NCI-H2081 (cell line): ENCODE measurements at regions not wholly inside any gene's neighbourhood (a gene's known extent, or its start where the extent isn't known, plus 50 kb on each side); places are given as distances from the start of the nearest gene placed in this dataset.

Experiments
- DNase-seq, 2 experiments: peaks; one replicate each; lab custom pipeline; 2025; lab: John Stamatoyannopoulos, UW

GRCh38 chr2:126793885-126794613, 104.6 kb upstream of the TEX51 start:
- peak in 1 of 2 experiments; percentile 28 for DNase-seq

DNA sequence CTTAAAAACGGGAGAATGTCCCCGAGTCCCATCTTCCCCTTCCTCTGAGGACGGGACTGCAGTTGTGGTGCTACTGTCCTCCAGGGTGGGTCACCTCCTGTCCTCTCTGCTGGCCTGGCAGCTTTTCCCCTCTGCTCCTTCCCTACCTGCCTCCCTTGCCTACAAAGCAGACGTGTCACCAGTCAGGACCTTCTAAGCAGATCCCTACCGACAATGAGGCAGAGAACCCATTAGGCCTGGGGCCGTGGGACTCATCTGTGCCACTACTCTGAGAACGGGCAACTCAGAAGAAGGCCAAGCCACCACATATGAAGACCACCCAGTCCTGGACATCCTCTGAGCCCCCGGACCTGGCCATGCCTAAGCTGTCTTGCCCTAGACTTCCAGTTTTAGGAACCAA, 103.0 kb upstream of the TEX51 start:
- DNase-seq = no peak

DNA sequence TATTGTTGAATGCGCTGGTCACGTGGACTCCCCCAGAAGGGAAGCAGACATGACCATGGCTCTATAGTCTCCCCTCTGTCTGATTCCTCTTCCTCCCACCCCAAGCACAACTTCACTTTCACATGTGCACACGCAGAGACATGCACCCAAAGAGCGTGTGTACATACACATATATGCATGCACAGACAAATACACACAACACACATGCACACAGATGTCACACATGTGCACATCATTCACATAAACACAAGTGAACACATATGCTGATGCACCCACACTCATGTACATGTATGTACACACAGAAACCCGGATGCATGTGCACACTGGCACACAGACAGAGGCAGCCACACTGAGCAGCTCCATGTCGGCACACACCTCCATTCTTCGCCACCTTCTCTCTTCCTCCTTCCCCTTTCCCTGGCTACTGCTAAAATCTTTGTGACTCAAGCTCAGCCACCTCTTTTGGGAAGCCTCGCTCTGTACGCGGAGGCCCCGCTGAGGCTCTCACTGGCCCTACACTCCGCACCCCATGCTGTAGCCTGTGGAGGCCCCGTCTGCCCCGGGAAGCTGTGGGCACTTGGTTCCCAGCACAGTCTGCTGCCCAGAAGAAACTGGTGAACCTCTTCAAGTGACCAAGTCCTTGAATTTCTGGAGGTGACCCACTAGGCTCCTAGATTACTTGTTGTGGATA, 101.6 kb upstream of the TEX51 start:
- DNase-seq = no peak

GRCh38 chr2:126797622-126798275, 100.9 kb upstream of the TEX51 start:
- DNase-seq = no peak

- DNase-seq = no peak
Measured at GRCh38 chr2:126798276-126799140, 100.2 kb upstream of the TEX51 start.

- no peak for DNase-seq
Measured at GRCh38 chr2:126799301-126799700, 99.4 kb upstream of the TEX51 start.

DNA sequence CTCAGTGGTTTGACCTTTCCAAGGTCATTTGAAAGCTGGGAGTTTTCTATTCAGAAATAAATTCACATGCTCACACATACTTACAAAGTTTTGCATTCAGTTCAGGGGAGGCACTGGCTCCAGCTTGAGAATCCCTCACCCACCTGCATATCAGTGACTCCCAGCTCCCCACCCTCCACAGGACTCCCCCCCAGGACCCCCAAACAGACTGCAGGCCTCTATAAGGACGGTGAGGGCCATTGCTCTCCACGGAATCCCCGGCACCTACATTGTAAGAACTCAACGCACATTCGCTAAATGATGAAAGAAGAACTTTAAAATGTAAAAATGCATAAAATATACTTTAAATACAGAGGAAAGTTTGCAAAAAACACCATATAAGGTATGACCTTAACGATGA, 97.2 kb upstream of the TEX51 start:
- DNase-seq = no peak

DNA sequence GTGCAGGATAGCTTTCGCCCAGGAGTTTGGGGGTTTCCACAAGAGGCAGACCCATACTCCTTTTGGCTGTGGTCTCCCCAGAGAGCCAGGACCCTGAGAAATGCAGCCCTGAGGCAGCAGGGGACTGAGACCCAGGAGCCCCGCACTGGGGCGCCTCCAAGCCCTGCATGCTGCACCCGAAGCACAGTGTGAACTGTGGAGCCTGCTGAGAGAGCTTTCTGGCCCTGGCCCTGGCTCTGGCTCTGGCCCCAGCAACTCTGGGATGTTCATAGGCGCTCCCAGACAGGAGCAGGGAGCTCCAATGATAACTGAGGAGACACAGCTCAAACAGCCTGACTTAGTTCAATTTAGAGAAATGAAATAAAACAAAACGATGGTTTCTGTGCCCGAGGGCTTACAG, 96.4 kb upstream of the TEX51 start:
- no peak for DNase-seq

DNA sequence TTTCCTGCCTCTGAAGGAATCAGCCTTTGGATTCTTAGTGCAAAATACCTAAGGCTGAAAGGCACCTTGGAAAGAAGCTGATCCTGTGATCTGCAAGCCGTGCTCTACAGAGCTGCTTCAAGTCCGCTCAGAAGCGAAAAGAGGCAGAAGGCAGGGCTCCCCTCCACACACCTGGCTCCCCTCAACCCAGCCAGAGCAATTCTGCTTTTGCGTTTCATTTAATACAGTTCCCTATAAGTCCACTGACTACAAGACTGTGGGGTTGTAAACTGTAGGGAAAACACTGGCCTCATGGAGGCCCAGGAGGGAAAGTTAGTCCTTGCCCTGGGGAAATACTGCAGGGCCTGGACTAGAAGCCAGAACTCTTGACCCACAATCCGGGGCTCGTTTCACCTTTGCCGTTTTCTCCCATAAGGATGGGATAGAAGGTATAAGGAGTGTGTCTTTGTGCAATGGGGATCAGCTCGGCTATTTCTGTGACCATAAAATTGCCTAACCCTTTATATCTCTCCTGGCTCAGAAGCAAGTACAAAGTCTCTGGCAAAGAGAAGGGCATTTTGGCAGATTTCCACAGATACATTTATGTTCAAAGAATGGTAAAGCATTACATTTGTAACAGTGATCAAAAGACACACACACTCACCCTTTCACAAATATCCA, 95.8 kb upstream of the TEX51 start:
- no peak for DNase-seq

- no peak for DNase-seq
Measured at GRCh38 chr2:126803434-126803775, 95.3 kb upstream of the TEX51 start.

GRCh38 chr2:126804347-126804746, 94.3 kb upstream of the TEX51 start:
- no peak for DNase-seq

GRCh38 chr2:126808929-126809328, 89.8 kb upstream of the TEX51 start:
- no peak for DNase-seq

DNA sequence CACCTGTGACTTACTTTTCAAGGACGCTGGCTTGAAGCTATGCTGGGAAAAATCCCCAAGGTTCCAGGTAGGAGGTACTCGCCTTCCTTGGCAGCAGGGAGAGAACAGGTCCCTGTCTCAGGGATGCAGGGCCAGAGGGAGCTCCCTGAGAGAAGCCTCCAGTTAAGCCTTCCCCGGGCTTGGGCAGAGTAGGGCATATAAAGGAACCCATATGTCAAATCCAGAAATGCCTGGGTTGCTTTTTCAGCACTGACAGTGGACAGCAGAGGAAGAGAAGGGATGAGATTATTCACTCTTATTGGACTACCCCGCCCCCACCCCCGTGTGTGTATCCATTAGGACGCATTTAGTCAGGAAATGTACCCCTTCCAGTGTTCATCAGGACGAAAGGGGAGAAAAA, 89.3 kb upstream of the TEX51 start:
- no peak for DNase-seq

DNA sequence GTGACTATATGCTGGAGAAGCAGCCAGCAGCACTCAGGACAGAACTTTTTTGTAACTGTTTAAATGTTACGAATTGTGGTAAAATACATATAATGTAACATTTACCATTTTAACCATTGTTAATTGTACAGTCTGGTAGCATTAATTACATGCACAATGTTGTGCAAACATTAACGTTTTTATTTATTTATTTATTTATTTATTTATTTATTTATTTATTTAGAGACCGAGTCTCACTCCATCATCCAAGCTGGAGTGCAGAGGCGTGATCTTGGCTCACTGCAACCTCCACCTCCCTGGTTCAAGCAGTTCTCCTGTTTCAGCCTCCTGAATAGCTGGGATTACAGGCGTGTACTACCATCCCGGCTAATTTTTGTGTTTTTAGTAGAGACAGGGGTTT, 88.7 kb upstream of the TEX51 start:
- DNase-seq = no peak

DNA sequence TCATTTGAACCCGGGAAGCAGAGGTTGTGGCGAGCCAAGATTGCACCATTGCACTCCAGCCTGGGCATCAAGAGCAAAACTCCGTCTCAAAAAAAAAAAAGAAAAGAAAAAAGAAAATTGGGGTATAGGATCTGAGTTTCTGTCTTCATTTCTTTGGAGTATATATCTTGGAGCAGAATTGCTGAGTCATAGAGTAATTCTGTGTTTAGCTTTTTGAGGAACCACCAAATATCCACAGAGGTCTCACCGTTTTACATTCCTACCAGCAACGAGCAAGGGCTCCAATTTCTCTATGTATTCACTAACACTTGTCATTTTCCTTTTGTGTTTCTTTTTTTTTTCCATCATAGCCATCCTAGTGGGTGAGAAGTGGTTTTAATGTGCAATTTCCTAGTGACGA, 87.6 kb upstream of the TEX51 start:
- no peak for DNase-seq

DNA sequence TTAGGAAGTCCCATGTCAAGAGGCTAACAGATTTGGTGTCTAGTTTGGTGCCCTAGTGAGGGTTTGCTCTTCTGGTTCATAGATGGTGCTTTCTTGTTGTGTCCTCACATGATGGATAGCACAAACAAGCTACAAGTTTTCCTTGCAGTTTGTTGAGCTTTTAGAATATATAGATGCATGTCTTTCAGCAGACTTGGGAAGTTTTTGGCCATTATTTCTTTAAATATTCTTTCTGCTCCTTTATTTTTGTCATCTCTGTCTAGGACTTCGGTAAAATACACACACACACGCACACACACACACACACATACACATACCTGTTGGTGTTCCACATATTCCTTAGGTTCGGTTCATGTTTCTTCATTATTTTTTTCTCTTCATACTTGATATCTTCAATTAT, 81.5 kb upstream of the TEX51 start:
- no peak for DNase-seq

GRCh38 chr2:126822115-126822514, 76.6 kb upstream of the TEX51 start:
- DNase-seq = no peak

- no peak for DNase-seq
Measured at GRCh38 chr2:126822921-126823320, 75.8 kb upstream of the TEX51 start.

GRCh38 chr2:126823951-126824350, 74.7 kb upstream of the TEX51 start:
- no peak for DNase-seq

GRCh38 chr2:126824663-126825062, 74.0 kb upstream of the TEX51 start:
- no peak for DNase-seq

DNA sequence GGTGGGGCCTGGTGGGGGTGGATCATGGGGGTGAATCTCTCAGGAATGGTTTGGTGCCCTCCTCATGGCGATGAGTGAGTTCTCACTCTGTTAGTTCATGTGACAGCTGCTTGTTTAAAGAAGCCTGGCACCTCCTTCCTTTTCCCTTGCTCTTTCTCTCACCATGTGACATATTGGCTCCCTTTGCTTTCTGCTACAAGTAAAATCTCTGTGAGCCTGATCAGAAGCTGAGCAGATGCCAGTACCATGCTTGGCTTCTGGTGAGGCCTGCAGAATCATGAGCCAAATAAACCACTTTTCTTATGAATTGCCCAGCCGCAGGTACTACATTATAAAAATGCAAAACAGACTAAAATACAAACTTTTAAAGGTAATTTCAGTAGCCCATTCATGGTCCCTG, 73.4 kb upstream of the TEX51 start:
- DNase-seq = no peak

DNA sequence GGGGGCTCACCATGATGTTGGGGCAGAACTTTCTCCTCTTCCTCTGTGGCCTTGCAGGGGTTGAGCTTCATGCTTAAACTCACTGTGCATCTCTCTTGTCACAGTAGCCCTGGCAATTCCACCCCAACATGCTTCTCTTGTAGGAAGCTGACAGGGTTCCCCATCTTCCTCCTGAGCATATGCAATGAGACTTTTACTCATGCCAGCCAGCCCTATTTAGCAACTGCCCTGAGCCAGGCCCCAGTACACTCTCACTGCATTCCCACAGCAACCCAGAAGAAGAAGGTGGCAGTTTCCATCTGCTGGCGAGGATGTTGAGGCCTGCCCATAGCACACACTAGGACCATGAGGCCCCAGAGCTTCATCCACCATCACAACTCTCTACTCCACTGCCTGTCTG, 72.2 kb upstream of the TEX51 start:
- DNase-seq = no peak
